NCI-H2107 treated with DMSO at 0.1 percent for 48 hours (cell line): ENCODE measurements at regions not wholly inside any gene's neighbourhood (a gene's known extent, or its start where the extent isn't known, plus 50 kb on each side); places are given as distances from the start of the nearest gene placed in this dataset.

Experiments used
- DNase-seq: peaks from one replicate; lab custom pipeline; 2025; ENCODE audit not compliant: unreplicated experiment; lab: John Stamatoyannopoulos, UW

DNA sequence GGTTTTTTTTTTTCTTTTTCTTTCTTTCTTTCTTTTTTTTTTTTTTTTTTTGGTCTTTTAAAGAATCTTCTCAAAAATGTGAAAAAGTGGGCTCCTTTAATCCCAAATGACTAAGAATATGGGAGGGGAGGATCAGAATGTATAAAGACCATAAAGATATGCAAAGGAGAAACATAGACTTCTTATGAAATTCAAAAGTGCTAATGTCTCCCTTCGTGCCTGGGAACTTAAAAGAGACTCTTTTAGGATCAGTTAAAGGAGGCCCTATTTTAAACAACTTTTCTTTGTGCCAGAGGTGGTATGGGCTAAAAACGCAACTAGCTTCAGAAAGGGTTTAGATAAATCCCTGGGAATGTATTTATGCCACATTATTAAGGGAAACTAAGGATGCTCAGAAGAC, 54.2 kb upstream of the KAZN start:
- no peak for DNase-seq

DNA sequence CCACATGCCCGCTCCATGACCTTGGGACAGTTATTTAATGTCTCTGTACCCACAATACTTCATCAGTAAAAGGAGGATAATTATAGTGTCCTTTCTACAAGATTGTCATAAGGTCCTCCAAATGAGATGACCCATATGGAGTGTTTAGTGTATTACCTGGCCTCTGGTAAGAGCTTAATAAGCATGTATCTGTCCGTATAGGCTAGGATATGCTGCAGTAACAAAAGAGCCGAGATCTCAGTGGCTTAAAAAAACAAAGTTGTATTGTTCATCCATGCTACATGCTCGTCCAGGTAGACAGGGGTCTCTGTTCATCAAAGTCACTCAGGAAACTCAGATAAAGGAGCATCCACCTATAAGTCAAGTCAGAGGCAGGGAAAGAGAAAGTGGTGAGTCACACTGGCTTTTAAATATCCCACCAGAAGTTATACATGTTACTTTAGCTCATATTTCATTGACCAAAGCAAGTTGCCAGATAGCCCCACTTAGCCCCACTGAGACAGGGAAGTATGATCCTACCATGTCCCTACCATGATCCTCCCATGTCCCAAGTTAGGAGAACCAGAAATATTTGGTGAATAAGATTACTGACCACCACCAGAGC, 53.0 kb upstream of the KAZN start:
- no peak for DNase-seq

DNA sequence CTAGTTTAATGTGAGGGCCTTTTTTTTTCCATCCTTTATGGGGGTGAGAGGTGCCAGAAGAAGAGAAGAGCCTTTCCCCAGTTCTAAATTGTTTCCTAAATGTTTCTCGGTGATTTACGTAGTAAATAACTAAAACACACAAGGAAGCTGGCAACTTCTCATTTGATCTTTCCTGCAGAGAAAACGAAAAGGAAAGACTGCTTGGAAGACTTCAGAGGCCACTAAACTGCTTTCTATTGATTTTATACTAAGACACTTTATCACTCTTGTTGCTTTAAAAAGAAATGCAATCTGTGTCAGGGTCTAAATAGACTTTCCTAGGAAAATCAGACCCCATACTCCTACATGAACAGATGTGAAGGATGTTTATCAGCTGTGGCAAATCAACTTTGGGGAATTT, 52.1 kb upstream of the KAZN start:
- no peak for DNase-seq
